ENCODE measurements at regions not wholly inside any gene's neighbourhood (a gene's known extent, or its start where the extent isn't known, plus 50 kb on each side); places are given as distances from the start of the nearest gene placed in this dataset.
"Not testable (repeated sequence)": the region's sequence is repeated elsewhere in the genome, so short reads cannot be mapped to it uniquely, and the experiment has no call there.

- DNase-seq = no peak
These were observed 144.4 kb downstream of the PTBP2 start for GRCh38 chr1:96865731-96866685.

- no peak for DNase-seq
These were observed 151.2 kb downstream of the PTBP2 start for GRCh38 chr1:96872757-96873156.

GRCh38 chr1:96878640-96879039 is 157.1 kb downstream of the PTBP2 start:
- no peak for DNase-seq

- DNase-seq = no peak
These were observed 159.0 kb downstream of the PTBP2 start for GRCh38 chr1:96880626-96881025.

- no peak for DNase-seq
These were observed 160.5 kb downstream of the PTBP2 start for GRCh38 chr1:96882096-96882495.

- DNase-seq = no peak
These were observed 164.9 kb downstream of the PTBP2 start for GRCh38 chr1:96886474-96886873.

- no peak for DNase-seq
These were observed 165.9 kb downstream of the PTBP2 start for GRCh38 chr1:96887501-96887900.

GRCh38 chr1:96901783-96902363 is 180.3 kb downstream of the PTBP2 start:
- no peak for DNase-seq

- DNase-seq = no peak
These were observed 190.7 kb downstream of the PTBP2 start for GRCh38 chr1:96912248-96912647.

GRCh38 chr1:96915701-96916100 is 194.1 kb downstream of the PTBP2 start:
- not testable (repeated sequence) for DNase-seq

GRCh38 chr1:96918406-96918805 is 196.8 kb downstream of the PTBP2 start:
- no peak for DNase-seq

- no peak for DNase-seq
These were observed 200.6 kb downstream of the PTBP2 start for GRCh38 chr1:96922181-96922580.

- DNase-seq = no peak
These were observed 202.2 kb downstream of the PTBP2 start for GRCh38 chr1:96923753-96924152.

- no peak for DNase-seq
These were observed 204.6 kb downstream of the PTBP2 start for GRCh38 chr1:96926176-96926575.

GRCh38 chr1:96927125-96927524 is 205.5 kb downstream of the PTBP2 start:
- no peak for DNase-seq

- no peak for DNase-seq
These were observed 209.6 kb downstream of the PTBP2 start for GRCh38 chr1:96931136-96931535.

GRCh38 chr1:96934282-96934681 is 212.7 kb downstream of the PTBP2 start:
- no peak for DNase-seq

- no peak for DNase-seq
These were observed 223.0 kb downstream of the PTBP2 start for GRCh38 chr1:96944432-96945092.

- DNase-seq = no peak
These were observed 224.0 kb downstream of the PTBP2 start for GRCh38 chr1:96945509-96946084.

- DNase-seq = no peak
These were observed 233.9 kb downstream of the PTBP2 start for GRCh38 chr1:96955307-96956012.

GRCh38 chr1:96962216-96962615 is 240.6 kb downstream of the PTBP2 start:
- no peak for DNase-seq

GRCh38 chr1:96962751-96963211 is 241.2 kb downstream of the PTBP2 start:
- DNase-seq = no peak

- no peak for DNase-seq
These were observed 243.2 kb downstream of the PTBP2 start for GRCh38 chr1:96964761-96965160.

All from NCI-H1417 treated with DMSO at 0.1 percent for 48 hours (cell line).